ENCODE measurements at regions not wholly inside any gene's neighbourhood (a gene's known extent, or its start where the extent isn't known, plus 50 kb on each side); places are given as distances from the start of the nearest gene placed in this dataset.

GRCh38 chr5:99379187-99379586, 450.4 kb upstream of the CHD1 start:
- TF ChIP-seq EZH2 (IDR thresholded peaks at IDR 0.05) (no peak), POLR2AphosphoS5 (IDR thresholded peaks at IDR 0.05; ENCODE audit: borderline replicate concordance, low read depth, low read length) (no peak), FOXP2 (optimal IDR thresholded peaks at IDR 0.05; ENCODE audit: control extremely low read depth, extremely low read length, insufficient read depth) (no peak)
